ENCODE measurements at regions not wholly inside any gene's neighbourhood (a gene's known extent, or its start where the extent isn't known, plus 50 kb on each side); places are given as distances from the start of the nearest gene placed in this dataset.

DNA sequence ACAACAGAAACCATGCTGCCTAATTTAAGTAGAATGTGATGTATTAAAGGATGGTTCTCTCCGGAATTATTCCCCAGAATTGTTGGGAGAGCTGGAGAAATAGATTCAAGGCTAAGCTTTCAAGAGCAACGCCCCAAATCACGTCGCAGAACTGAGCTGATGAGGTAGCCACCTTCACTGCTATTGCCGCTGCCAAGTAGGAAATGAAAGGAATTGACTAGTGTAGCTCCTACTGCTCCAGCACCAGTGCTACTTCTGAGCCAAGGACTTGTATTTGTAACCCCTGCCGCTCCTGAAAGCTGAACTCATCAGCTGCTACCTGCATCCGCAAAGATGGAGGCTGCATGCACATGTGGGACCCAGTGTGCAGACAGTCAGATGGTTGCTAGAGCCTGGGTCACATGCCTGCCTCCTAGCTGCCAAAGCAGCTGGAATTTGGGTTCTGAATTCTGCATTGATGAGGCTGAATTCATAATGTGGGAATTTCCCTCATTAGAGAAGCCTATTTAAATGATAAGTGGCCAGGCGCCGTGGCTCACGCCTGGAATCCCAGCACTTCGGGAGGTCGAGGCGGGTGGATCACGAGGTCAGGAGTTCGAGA lies 173.9 kb downstream of the PDGFRA start:
- Histone ChIP-seq H3K4me2 (ENCODE audit: insufficient read depth in 1 of 2, low read depth in 2 of 2, low read length in 2 of 2) (no peak overlapping the region), H3K27me3 (replicated peaks in 1 of 4; ENCODE audit: control insufficient read depth in 3 of 4, extremely low read depth in 1 of 4, insufficient read depth in 3 of 4, low read length in 3 of 4) (no peaks in the 10 kb centered on the region), H2AK5ac (ENCODE audit: low read depth, low read length) (no peak overlapping the region), H4K5ac (ENCODE audit: insufficient read length, low read depth, low read length) (no peak overlapping the region), H3K79me1 (ENCODE audit: low read depth, low read length) (no peaks in the 10 kb centered on the region), H3K18ac (ENCODE audit: extremely low read depth, low read length) (no peak overlapping the region), H2BK15ac (ENCODE audit: low read length) (no peak overlapping the region), H3K4ac (replicated peaks; ENCODE audit: insufficient read length, low read depth, low read length) (no peak overlapping the region), H3K36me3 (ENCODE audit: control insufficient read depth in 2 of 4, insufficient read depth in 4 of 4, low read length in 3 of 4) (no peaks in the 10 kb centered on the region), H2BK12ac (ENCODE audit: low read depth, low read length) (peak overlapping the region; percentile 72; the same call in 1 of the 2 replicates), H3K23ac (ENCODE audit: insufficient read length) (no peak overlapping the region), H3K9ac (replicated peaks in 1 of 4; ENCODE audit: extremely low read depth in 1 of 4, low read depth in 3 of 4, low read length in 3 of 4) (no peak overlapping the region), H3K9me3 (ENCODE audit: insufficient read depth in 2 of 2, low read depth in 1 of 2, low read length in 1 of 2) (no peaks in the 10 kb centered on the region), H2BK20ac (ENCODE audit: low read length) (no peak overlapping the region), H3K56ac (replicated peaks; ENCODE audit: insufficient read length, low read depth, low read length) (no peak overlapping the region), H2AFZ (ENCODE audit: low read length) (peak overlapping the region; percentile 98; the same call in 1 of the 2 replicates), H3K4me3 (ENCODE audit: extremely low read depth in 1 of 4, insufficient read depth in 2 of 4, low read depth in 3 of 4, low read length in 4 of 4) (no peak overlapping the region), H2BK120ac (replicated peaks; ENCODE audit: low read depth, low read length) (no peak overlapping the region), H4K8ac (ENCODE audit: extremely low read depth, insufficient read depth, low read length) (no peak overlapping the region), H3K23me2 (ENCODE audit: low read depth, low read length) (no peaks in the 10 kb centered on the region), H3K4me1 (replicated peaks in 1 of 4; ENCODE audit: control insufficient read depth in 3 of 4, insufficient read depth in 4 of 4, low read length in 3 of 4) (peaks cover 0 to 2% (median 0%) of the 10 kb centered on the region in 4 experiments; a peak in 3 of 7 replicates), H3K14ac (ENCODE audit: insufficient read length) (no peak overlapping the region), H2BK5ac (ENCODE audit: low read depth, low read length) (0 out of 2 replicates have a peak overlapping the region, but pooled peaks have one; percentile 5), H3K79me2 (ENCODE audit: control insufficient read depth in 1 of 2, insufficient read depth in 2 of 2, low read length in 2 of 2) (no peaks in the 10 kb centered on the region), H3K27ac (ENCODE audit: low read depth, low read length) (no peak overlapping the region; the same call in 1 of the 2 replicates), H4K20me1 (replicated peaks in 1 of 2; ENCODE audit: control insufficient read depth in 1 of 2, insufficient read depth in 2 of 2, low read length in 2 of 2) (no peaks in the 10 kb centered on the region), H4K91ac (replicated peaks; ENCODE audit: insufficient read length, low read length) (no peak overlapping the region)
- FAIRE-seq (no peak), DNase-seq (ENCODE audit: low read depth in 1 of 2, low spot score in 2 of 2) (no peak)
- 84% methylated on average over 7 of the region's 15 CpGs; no CpG with 5 or more reads in 1 of the 2 experiments for whole genome bisulfite sequencing, 2 experiments (ENCODE audit: extremely low coverage in 1 of 2, insufficient coverage in 1 of 2, insufficient read length in 1 of 2, insufficient replicate concordance in 2 of 2, low coverage in 1 of 2, low lambda C conversion rate in 2 of 2, missing lambda C conversion rate in 1 of 2)
- CTCF ChIA-PET (ENCODE audit: partially characterized antibody), result no interaction called here
- POLR2A ChIA-PET (ENCODE audit: partially characterized antibody), result interaction anchor here (1.0 kb wide), 2 partner anchors 9 to 57 kb away, joined by 3 to 4 read pairs; no protein-coding TSS in a partner anchor
- TF ChIP-seq, protein P1, sequence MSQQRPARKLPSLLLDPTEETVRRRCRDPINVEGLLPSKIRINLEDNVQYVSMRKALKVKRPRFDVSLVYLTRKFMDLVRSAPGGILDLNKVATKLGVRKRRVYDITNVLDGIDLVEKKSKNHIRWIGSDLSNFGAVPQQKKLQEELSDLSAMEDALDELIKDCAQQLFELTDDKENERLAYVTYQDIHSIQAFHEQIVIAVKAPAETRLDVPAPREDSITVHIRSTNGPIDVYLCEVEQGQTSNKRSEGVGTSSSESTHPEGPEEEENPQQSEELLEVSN (IDR thresholded peaks at IDR 0.05), result 0 out of 2 replicates have a peak, but pooled peaks have one; percentile 27
- no peak for TF ChIP-seq EZH2 (IDR thresholded peaks at IDR 0.05; ENCODE audit: low read depth, low read length, severe bottlenecking)
- no peak for TF ChIP-seq EGR1 (IDR thresholded peaks at IDR 0.05; ENCODE audit: borderline replicate concordance, low read depth, low read length)
- no peak for TF ChIP-seq SRF (IDR thresholded peaks at IDR 0.05; ENCODE audit: low read depth, low read length)
- no peak for TF ChIP-seq POLR2A (IDR thresholded peaks at IDR 0.05; ENCODE audit: control extremely low read depth in 1 of 2, low read depth in 2 of 2, low read length in 2 of 2)
- no peak for TF ChIP-seq RFX5 (IDR thresholded peaks at IDR 0.05; ENCODE audit: borderline replicate concordance, low read depth, low read length)
- TF ChIP-seq SP4 (IDR thresholded peaks at IDR 0.05; ENCODE audit: low read length), result no peak
- TF ChIP-seq GTF2F1 (IDR thresholded peaks at IDR 0.05; ENCODE audit: borderline replicate concordance, low read depth, low read length), result no peak
- TF ChIP-seq CREB1 (IDR thresholded peaks at IDR 0.05), result no peak
- TF ChIP-seq KDM5A (IDR thresholded peaks at IDR 0.05; ENCODE audit: low read length), result no peak
- TF ChIP-seq KDM4A (IDR thresholded peaks at IDR 0.05; ENCODE audit: low read depth, low read length, severe bottlenecking), result no peak
- no peak for TF ChIP-seq KDM1A (IDR thresholded peaks at IDR 0.05; ENCODE audit: borderline replicate concordance, low read length)
- TF ChIP-seq, protein P2, sequence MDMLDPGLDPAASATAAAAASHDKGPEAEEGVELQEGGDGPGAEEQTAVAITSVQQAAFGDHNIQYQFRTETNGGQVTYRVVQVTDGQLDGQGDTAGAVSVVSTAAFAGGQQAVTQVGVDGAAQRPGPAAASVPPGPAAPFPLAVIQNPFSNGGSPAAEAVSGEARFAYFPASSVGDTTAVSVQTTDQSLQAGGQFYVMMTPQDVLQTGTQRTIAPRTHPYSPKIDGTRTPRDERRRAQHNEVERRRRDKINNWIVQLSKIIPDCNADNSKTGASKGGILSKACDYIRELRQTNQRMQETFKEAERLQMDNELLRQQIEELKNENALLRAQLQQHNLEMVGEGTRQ (IDR thresholded peaks at IDR 0.05; ENCODE audit: low read length), result peak; percentile 31; the same call in 1 of the 2 replicates
